Suprapubic skin (tissue), 3 donors: ENCODE measurements at regions not wholly inside any gene's neighbourhood (a gene's known extent, or its start where the extent isn't known, plus 50 kb on each side); places are given as distances from the start of the nearest gene placed in this dataset.

Experiments used
- CTCF ChIP-seq, 2 donors: fragments of 200-600 bp in 1 of 2; fragments of 450-650 bp in 1 of 2; sonication (generic) in 1 of 2; IDR thresholded peaks; one replicate each; pipeline ENCODE4 v1.5.1; 2016 to 2019; ENCODE audit warnings: antibody characterized with exemption in 2 of 2, mild to moderate bottlenecking in 1 of 2, moderate library complexity in 1 of 2
- POLR2A ChIP-seq, 2 donors: fragments of 450-650 bp; IDR thresholded peaks; one replicate each; pipeline ENCODE4 v1.6.1; 2017; ENCODE audit warnings: antibody characterized with exemption in 2 of 2, mild to moderate bottlenecking in 2 of 2, moderate library complexity in 2 of 2

DNA sequence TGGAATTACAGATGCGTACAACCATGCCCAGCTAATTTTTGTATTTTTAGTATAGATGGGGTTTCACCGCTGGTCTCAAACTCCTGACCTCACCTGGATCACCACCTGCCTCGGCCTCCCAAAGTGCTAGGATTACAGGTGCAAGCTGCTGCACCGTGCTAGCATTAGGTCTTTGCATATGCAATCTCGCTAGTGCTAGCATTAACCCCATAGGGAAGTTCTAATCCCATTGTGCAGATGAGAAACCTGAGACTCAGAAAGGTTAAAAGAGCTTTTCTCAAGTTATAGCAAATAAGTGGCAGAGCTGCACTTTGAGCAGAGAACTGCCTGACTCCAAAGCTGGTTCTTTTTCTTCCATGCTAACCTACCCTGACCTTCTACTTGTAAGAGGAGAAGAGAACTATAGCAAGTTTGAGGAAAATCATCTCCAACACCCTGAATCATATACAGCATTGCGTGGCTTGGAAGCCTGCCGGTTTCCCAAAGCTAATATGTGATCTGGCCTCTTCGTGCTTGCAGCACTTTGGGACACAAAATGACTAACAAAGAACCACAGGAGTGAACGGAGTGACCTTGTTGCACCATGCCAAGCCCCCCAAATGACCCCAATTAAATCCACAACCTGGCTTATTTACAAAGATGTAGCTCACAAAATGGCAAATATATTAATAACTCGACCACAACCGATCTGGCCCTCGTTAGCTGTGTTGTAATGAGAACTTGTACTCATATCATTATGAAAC, 185.1 kb downstream of the TM2D1 start:
- TF ChIP-seq CTCF (IDR thresholded peaks at IDR 0.05) (no peak), POLR2A (IDR thresholded peaks at IDR 0.05) (no peak)
